WTC11 (cell line): ENCODE measurements at regions not wholly inside any gene's neighbourhood (a gene's known extent, or its start where the extent isn't known, plus 50 kb on each side); places are given as distances from the start of the nearest gene placed in this dataset.

Experiments
- ATAC-seq: fragments of 200-7000 bp; cut with Tn5 transposase; 2 replicates; pipeline ENCODE4 v1.10.0; 2021; ENCODE audit warnings: mild to moderate bottlenecking, moderate library complexity
- CTCF ChIA-PET: fragments of 300-600 bp; sonication (Branson Sonifier 250); formaldehyde crosslinking; loops from one replicate; lab custom pipeline; 2021; ENCODE audit warnings: antibody characterized with exemption; lab: Charles Lee
- POLR2A ChIA-PET: fragments of 350-600 bp; sonication (Branson Sonifier 250); formaldehyde crosslinking; loops from one replicate; lab custom pipeline; 2021; ENCODE audit warnings: antibody characterized with exemption; lab: Charles Lee
- DNase-seq: peaks from one replicate; pipeline ENCODE4 v3.0.0; 2021; ENCODE audit warnings: low spot score
- H3K27ac Mint-ChIP-seq: 2 replicates; pipeline ENCODE4 v1.8.0; 2021; ENCODE audit warnings: mixed read lengths
- H3K27me3 Mint-ChIP-seq: 2 replicates; pipeline ENCODE4 v1.8.0; 2021; ENCODE audit warnings: low read depth, mild to moderate bottlenecking, moderate library complexity, mixed read lengths
- H3K36me3 Mint-ChIP-seq: 2 replicates; pipeline ENCODE4 v1.8.0; 2021; ENCODE audit warnings: mixed read lengths
- H3K4me1 Mint-ChIP-seq: 2 replicates; pipeline ENCODE4 v1.8.0; 2022; ENCODE audit warnings: mixed read lengths
- H3K4me3 Mint-ChIP-seq: 2 replicates; pipeline ENCODE4 v1.8.0; 2021; ENCODE audit warnings: mild to moderate bottlenecking, moderate library complexity, mixed read lengths
- H3K9me3 Mint-ChIP-seq: 2 replicates; pipeline ENCODE4 v1.8.0; 2021; ENCODE audit warnings: mixed read lengths
- CREB1 ChIP-seq: sonication (generic); formaldehyde crosslinking; IDR thresholded peaks from 2 replicates; pipeline ENCODE4 v1.8.0; 2023; ENCODE audit warnings: mild to moderate bottlenecking, missing genetic modification reagents
- GABPB1 ChIP-seq: sonication (generic); formaldehyde crosslinking; IDR thresholded peaks from 2 replicates; pipeline ENCODE4 v1.8.1; 2023; ENCODE audit warnings: mild to moderate bottlenecking, missing genetic modification reagents
- GTF2I ChIP-seq: fragments of 250-450 bp; sonication (Bioruptor Pico); conservative IDR thresholded peaks from 2 replicates; pipeline ENCODE4 v1.4.0; 2021; ENCODE audit warnings: mild to moderate bottlenecking
- HMGA2 ChIP-seq: fragments of 250-450 bp; sonication (Bioruptor Pico); IDR thresholded peaks from 2 replicates; pipeline ENCODE4 v1.4.0; 2021; ENCODE audit warnings: mild to moderate bottlenecking, moderate library complexity
- JAZF1 ChIP-seq: fragments of 250-450 bp; sonication (Bioruptor Pico); IDR thresholded peaks from 2 replicates; pipeline ENCODE4 v1.9.0; 2021; ENCODE audit warnings: moderate library complexity, mild to moderate bottlenecking, inconsistent platforms
- KAT7 ChIP-seq: sonication (generic); formaldehyde crosslinking; IDR thresholded peaks from 2 replicates; pipeline ENCODE4 v1.8.1; 2023; ENCODE audit warnings: missing genetic modification reagents, mild to moderate bottlenecking, borderline replicate concordance
- NFATC4 ChIP-seq: fragments of 250-450 bp; sonication (Bioruptor Pico); IDR thresholded peaks from 2 replicates; pipeline ENCODE4 v1.9.0; 2021; ENCODE audit warnings: mild to moderate bottlenecking
- NFYB ChIP-seq: sonication (generic); formaldehyde crosslinking; conservative IDR thresholded peaks from 2 replicates; pipeline ENCODE4 v1.8.0; 2022; ENCODE audit warnings: low read depth, missing genetic modification reagents
- PRRX2 ChIP-seq: fragments of 250-450 bp; sonication (Bioruptor Pico); IDR thresholded peaks from 2 replicates; pipeline ENCODE4 v1.8.0; 2021; ENCODE audit warnings: mild to moderate bottlenecking
- RELA ChIP-seq: sonication (generic); formaldehyde crosslinking; IDR thresholded peaks from 2 replicates; pipeline ENCODE4 v1.8.1; 2022; ENCODE audit warnings: missing genetic modification reagents, mild to moderate bottlenecking, borderline replicate concordance
- SMAD3 ChIP-seq: sonication (generic); formaldehyde crosslinking; IDR thresholded peaks from 2 replicates; pipeline ENCODE4 v1.8.0; 2022; ENCODE audit warnings: missing genetic modification reagents, mild to moderate bottlenecking, borderline replicate concordance
- SOX15 ChIP-seq: fragments of 250-450 bp; sonication (Bioruptor Pico); IDR thresholded peaks from 2 replicates; pipeline ENCODE4 v1.9.0; 2021; ENCODE audit warnings: mild to moderate bottlenecking
- TEAD1 ChIP-seq: sonication (generic); formaldehyde crosslinking; IDR thresholded peaks from 2 replicates; pipeline ENCODE4 v1.8.0; 2022; ENCODE audit warnings: mild to moderate bottlenecking, missing genetic modification reagents
- ZNF121 ChIP-seq: sonication (generic); formaldehyde crosslinking; IDR thresholded peaks from 2 replicates; pipeline ENCODE4 v1.8.0; 2023; ENCODE audit warnings: missing genetic modification reagents
- ZNF219 ChIP-seq: sonication (generic); formaldehyde crosslinking; IDR thresholded peaks from 2 replicates; pipeline ENCODE4 v1.8.0; 2023; ENCODE audit warnings: missing genetic modification reagents, mild to moderate bottlenecking, borderline replicate concordance
- ZNF232 ChIP-seq: sonication (generic); formaldehyde crosslinking; IDR thresholded peaks from 2 replicates; pipeline ENCODE4 v1.8.0; 2022; ENCODE audit warnings: mild to moderate bottlenecking, missing genetic modification reagents
- ZNF317 ChIP-seq: sonication (generic); formaldehyde crosslinking; IDR thresholded peaks from 2 replicates; pipeline ENCODE4 v1.8.1; 2023; ENCODE audit warnings: low read depth, mild to moderate bottlenecking, moderate library complexity, missing genetic modification reagents, borderline replicate concordance
- TF ChIP-seq, protein P1 (sequence below): sonication (generic); formaldehyde crosslinking; IDR thresholded peaks from 2 replicates; pipeline ENCODE4 v1.8.0; 2023; ENCODE audit warnings: missing genetic modification reagents
- TF ChIP-seq, protein P2 (sequence below): sonication (generic); formaldehyde crosslinking; conservative IDR thresholded peaks from 2 replicates; pipeline ENCODE4 v1.8.1; 2023; ENCODE audit warnings: mild to moderate bottlenecking, low read depth, missing genetic modification reagents, moderate library complexity
- TF ChIP-seq, protein P3 (sequence below): fragments of 250-450 bp; sonication (Bioruptor Pico); conservative IDR thresholded peaks from 2 replicates; pipeline ENCODE4 v1.9.0; 2021; ENCODE audit warnings: mild to moderate bottlenecking
- TF ChIP-seq, protein P4 (sequence below): sonication (generic); formaldehyde crosslinking; IDR thresholded peaks from 2 replicates; pipeline ENCODE4 v1.8.1; 2022; ENCODE audit warnings: low read depth, mild to moderate bottlenecking, moderate library complexity, missing genetic modification reagents, borderline replicate concordance
- TF ChIP-seq, protein P5 (sequence below): fragments of 200-600 bp; IDR thresholded peaks from 2 replicates; pipeline ENCODE4 v1.8.0; 2022; ENCODE audit warnings: antibody characterized with exemption
- TF ChIP-seq, protein P6 (sequence below): sonication (generic); formaldehyde crosslinking; IDR thresholded peaks from 2 replicates; pipeline ENCODE4 v1.8.1; 2023; ENCODE audit warnings: mild to moderate bottlenecking, missing genetic modification reagents
- TF ChIP-seq, protein P7 (sequence below): sonication (generic); formaldehyde crosslinking; conservative IDR thresholded peaks from 2 replicates; pipeline ENCODE4 v1.8.1; 2022; ENCODE audit warnings: mild to moderate bottlenecking, missing genetic modification reagents

DNA sequence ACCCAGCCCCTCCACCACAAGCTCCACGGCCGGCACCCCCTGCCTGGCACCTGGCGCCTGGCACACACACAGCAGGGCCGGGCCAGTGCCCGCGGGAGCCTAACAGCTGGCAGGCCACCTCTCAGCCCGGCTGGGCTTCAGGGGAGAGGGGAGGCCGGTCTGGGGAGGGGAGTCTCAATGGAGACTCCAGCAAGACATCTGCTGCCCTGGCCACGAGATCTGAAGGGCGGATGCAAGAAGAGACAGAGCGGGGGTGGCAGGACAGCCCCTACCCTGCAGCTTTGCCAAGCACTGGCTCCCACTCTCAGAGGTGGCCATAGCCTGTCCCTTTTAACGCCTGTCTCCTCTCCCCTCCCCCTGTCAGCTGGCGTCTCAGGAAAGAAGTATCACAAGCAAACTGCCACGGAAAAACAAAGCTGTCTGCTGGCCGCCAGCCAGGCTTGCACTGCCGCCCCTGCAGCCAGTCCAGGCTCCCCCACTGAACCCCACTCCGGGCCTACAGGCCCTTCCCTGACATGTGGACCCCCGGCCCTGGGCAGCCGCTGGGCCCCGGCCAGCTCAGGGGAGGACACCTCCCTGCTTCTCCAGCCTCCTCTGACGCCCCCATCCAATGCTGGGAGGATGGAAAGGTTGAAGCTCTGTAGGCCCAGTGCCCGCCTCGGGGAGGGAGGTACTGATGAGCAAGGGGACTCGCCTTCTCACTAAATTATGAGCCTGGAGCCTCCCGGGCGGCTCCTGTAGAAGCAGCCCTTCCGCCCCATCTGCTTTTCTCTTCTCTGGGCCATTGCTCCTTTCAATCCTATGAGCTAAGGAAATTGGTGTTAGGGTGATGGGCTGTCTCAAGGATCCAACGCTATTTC lies 178.4 kb downstream of the ARHGAP12 start:
- no peaks in the 10 kb centered on the region for H3K27me3 Mint-ChIP-seq
- POLR2A ChIA-PET = interaction anchor here (0.6 to 1.7 kb wide), 2 partner anchors 10 to 248 kb away, joined by 4 to 7 read pairs; no protein-coding TSS in a partner anchor
- no peak overlapping the region for H3K27ac Mint-ChIP-seq
- CTCF ChIA-PET = interaction anchor here (0.7 kb wide), 2 partner anchors 20 to 130 kb away, joined by 3 to 4 read pairs; no protein-coding TSS in a partner anchor
- H3K4me3 Mint-ChIP-seq = no peak overlapping the region
- no peak for TF ChIP-seq PRRX2 (CRISPR knock-in tag)
- TF ChIP-seq GTF2I (CRISPR knock-in tag) = no peak
- TF ChIP-seq NFYB = no peak
- TF ChIP-seq TEAD1 = no peak
- TF ChIP-seq NFATC4 (CRISPR knock-in tag) = no peak
- no peak for TF ChIP-seq SOX15
- TF ChIP-seq ZNF219 (CRISPR knock-in tag) = no peak
- TF ChIP-seq RELA (CRISPR knock-in tag) = no peak
- TF ChIP-seq, protein P1, sequence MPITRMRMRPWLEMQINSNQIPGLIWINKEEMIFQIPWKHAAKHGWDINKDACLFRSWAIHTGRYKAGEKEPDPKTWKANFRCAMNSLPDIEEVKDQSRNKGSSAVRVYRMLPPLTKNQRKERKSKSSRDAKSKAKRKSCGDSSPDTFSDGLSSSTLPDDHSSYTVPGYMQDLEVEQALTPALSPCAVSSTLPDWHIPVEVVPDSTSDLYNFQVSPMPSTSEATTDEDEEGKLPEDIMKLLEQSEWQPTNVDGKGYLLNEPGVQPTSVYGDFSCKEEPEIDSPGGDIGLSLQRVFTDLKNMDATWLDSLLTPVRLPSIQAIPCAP (CRISPR knock-in tag) = no peak
- TF ChIP-seq, protein P2, sequence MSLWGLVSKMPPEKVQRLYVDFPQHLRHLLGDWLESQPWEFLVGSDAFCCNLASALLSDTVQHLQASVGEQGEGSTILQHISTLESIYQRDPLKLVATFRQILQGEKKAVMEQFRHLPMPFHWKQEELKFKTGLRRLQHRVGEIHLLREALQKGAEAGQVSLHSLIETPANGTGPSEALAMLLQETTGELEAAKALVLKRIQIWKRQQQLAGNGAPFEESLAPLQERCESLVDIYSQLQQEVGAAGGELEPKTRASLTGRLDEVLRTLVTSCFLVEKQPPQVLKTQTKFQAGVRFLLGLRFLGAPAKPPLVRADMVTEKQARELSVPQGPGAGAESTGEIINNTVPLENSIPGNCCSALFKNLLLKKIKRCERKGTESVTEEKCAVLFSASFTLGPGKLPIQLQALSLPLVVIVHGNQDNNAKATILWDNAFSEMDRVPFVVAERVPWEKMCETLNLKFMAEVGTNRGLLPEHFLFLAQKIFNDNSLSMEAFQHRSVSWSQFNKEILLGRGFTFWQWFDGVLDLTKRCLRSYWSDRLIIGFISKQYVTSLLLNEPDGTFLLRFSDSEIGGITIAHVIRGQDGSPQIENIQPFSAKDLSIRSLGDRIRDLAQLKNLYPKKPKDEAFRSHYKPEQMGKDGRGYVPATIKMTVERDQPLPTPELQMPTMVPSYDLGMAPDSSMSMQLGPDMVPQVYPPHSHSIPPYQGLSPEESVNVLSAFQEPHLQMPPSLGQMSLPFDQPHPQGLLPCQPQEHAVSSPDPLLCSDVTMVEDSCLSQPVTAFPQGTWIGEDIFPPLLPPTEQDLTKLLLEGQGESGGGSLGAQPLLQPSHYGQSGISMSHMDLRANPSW (CRISPR knock-in tag) = no peak
- TF ChIP-seq, protein P3, sequence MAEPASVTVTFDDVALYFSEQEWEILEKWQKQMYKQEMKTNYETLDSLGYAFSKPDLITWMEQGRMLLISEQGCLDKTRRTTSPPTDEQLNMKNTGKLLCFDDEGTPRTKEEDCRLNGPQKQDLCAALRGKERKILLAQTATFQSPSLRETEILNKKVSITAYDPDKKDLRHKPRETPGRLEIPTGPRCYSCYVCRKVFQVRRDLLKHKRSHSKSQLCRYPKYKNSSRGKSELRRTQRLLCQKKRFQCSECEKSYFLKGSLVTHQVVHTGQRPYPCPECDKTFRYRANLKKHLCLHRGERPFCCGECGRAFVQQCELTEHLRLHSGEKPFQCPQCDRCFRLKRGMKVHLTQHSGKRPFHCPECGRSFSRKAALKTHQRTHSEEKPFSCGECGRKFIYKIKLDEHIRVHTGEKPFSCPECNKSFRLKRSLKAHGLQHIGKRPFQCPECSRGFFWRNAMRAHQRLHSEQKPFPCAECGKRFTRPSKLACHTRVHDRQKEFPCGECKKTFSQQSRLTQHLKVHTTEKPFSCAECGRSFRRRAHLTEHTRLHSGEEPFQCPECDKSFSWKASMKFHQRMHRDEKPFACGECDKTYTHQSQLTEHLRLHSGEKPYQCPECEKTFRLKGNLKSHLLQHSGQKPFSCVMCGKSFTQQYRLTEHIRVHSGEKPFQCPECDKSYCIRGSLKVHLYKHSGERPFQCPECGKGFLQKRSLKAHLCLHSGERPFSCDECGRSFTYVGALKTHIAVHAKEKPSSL = no peak
- TF ChIP-seq, protein P4, sequence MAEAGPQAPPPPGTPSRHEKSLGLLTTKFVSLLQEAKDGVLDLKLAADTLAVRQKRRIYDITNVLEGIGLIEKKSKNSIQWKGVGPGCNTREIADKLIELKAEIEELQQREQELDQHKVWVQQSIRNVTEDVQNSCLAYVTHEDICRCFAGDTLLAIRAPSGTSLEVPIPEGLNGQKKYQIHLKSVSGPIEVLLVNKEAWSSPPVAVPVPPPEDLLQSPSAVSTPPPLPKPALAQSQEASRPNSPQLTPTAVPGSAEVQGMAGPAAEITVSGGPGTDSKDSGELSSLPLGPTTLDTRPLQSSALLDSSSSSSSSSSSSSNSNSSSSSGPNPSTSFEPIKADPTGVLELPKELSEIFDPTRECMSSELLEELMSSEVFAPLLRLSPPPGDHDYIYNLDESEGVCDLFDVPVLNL (CRISPR knock-in tag) = no peak
- TF ChIP-seq ZNF317 = no peak
- no peak for TF ChIP-seq HMGA2 (CRISPR knock-in tag)
- TF ChIP-seq, protein P5, sequence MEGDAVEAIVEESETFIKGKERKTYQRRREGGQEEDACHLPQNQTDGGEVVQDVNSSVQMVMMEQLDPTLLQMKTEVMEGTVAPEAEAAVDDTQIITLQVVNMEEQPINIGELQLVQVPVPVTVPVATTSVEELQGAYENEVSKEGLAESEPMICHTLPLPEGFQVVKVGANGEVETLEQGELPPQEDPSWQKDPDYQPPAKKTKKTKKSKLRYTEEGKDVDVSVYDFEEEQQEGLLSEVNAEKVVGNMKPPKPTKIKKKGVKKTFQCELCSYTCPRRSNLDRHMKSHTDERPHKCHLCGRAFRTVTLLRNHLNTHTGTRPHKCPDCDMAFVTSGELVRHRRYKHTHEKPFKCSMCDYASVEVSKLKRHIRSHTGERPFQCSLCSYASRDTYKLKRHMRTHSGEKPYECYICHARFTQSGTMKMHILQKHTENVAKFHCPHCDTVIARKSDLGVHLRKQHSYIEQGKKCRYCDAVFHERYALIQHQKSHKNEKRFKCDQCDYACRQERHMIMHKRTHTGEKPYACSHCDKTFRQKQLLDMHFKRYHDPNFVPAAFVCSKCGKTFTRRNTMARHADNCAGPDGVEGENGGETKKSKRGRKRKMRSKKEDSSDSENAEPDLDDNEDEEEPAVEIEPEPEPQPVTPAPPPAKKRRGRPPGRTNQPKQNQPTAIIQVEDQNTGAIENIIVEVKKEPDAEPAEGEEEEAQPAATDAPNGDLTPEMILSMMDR = no peak
- TF ChIP-seq GABPB1 = no peak
- peaks cover 15% of the 10 kb centered on the region for H3K4me1 Mint-ChIP-seq
- no peak for DNase-seq
- no peaks in the 10 kb centered on the region for H3K9me3 Mint-ChIP-seq
- H3K36me3 Mint-ChIP-seq = no peaks in the 10 kb centered on the region
- no peak for ATAC-seq

DNA sequence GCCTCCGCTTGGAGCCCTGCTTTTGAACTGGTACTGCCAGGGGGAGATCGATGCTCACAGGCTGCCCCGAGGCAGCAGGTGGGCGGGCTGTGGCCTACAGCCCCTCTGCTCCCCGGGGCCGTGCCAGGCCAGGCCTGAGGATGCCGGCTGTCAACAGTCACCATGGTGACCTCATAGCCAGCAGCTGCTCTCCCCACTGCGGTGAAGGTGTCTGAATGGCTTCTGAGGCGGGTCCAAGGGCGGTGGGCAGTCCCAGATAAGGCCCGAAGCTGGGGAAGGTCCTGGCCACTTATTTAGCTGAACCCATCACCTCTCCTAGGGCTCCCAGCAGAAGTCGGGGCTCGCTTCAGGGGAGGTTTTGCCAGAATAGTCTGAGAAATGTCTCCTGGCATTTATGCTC lies 179.3 kb downstream of the ARHGAP12 start:
- ChIA-PET POLR2A (interaction anchor here (1.7 kb wide), 1 partner anchor 11 kb away, joined by 7 read pairs; no protein-coding TSS in a partner anchor), CTCF (no interaction called here)
- H3K27ac Mint-ChIP-seq = no peak overlapping the region
- no peak overlapping the region for H3K4me3 Mint-ChIP-seq
- DNase-seq (no peak), ATAC-seq (peak; percentile 56)
- H3K27me3 Mint-ChIP-seq = no peaks in the 10 kb centered on the region
- H3K36me3 Mint-ChIP-seq = no peaks in the 10 kb centered on the region
- H3K9me3 Mint-ChIP-seq = no peaks in the 10 kb centered on the region
- peaks cover 6% of the 10 kb centered on the region for H3K4me1 Mint-ChIP-seq
- TF ChIP-seq SMAD3 (no peak), ZNF219 (CRISPR knock-in tag) (no peak), GABPB1 (no peak), ZNF121 (CRISPR knock-in tag) (no peak), JAZF1 (CRISPR knock-in tag) (no peak), KAT7 (CRISPR knock-in tag) (no peak), CREB1 (CRISPR knock-in tag) (no peak), ZNF232 (no peak)
- TF ChIP-seq, protein P6, sequence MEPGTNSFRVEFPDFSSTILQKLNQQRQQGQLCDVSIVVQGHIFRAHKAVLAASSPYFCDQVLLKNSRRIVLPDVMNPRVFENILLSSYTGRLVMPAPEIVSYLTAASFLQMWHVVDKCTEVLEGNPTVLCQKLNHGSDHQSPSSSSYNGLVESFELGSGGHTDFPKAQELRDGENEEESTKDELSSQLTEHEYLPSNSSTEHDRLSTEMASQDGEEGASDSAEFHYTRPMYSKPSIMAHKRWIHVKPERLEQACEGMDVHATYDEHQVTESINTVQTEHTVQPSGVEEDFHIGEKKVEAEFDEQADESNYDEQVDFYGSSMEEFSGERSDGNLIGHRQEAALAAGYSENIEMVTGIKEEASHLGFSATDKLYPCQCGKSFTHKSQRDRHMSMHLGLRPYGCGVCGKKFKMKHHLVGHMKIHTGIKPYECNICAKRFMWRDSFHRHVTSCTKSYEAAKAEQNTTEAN (CRISPR knock-in tag) = no peak
- TF ChIP-seq, protein P4 (CRISPR knock-in tag) = no peak
- TF ChIP-seq, protein P7, sequence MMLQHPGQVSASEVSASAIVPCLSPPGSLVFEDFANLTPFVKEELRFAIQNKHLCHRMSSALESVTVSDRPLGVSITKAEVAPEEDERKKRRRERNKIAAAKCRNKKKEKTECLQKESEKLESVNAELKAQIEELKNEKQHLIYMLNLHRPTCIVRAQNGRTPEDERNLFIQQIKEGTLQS (CRISPR knock-in tag) = no peak
